NCI-H526 (cell line): ENCODE measurements at regions not wholly inside any gene's neighbourhood (a gene's known extent, or its start where the extent isn't known, plus 50 kb on each side); places are given as distances from the start of the nearest gene placed in this dataset.
A peak's percentile ranks its signal among the peaks of the same experiment; 100 is the strongest.

Experiments used
- DNase-seq, 2 experiments: peaks; one replicate each; lab custom pipeline; 2025; lab: John Stamatoyannopoulos, UW

DNA sequence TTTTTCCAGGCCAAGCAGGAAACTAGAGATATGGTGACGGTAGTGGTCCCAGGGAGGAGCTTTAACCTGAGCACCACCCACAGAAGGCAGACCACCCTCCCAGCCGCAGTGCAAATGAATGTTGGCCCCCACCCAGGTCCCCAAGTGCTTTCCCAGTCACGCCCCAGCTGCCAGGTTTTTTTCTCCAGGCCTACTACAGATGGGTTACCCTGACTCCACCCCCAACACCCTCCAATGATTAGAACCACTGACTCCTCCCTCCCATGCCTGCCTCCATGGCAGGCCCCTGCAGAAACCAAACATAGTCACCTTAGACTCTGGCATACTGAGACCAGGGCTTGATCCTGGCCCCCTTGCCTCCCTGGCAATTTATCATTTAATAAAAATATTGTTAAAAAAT, 58.7 kb upstream of the CHST1 start:
- no peak for DNase-seq

GRCh38 chr11:45723397-45723796, 58.0 kb upstream of the CHST1 start:
- DNase-seq, result no peak

DNA sequence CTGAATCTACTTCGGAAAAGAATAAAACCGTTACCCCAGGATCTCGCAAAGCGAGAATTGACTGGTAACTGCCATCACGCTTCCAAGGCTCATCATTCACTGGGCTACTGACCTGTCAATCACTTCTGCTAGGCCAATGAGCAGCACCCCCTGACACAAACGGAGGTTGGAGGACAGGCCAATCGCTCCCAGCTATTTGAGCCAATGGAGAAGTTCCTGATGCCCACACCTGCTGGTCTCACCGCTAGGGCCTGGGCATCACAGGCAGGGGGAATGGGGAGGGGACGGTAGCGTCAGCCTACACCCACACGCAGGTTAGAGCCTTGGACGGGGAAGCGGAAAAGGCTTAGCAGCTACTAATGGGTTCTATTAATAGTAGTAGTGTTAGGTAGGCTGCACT, 56.7 kb upstream of the CHST1 start:
- DNase-seq, result peak in 1 of 2 experiments; percentile 10

- DNase-seq, result no peak
Measured at GRCh38 chr11:45717526-45717925, 52.1 kb upstream of the CHST1 start.

DNA sequence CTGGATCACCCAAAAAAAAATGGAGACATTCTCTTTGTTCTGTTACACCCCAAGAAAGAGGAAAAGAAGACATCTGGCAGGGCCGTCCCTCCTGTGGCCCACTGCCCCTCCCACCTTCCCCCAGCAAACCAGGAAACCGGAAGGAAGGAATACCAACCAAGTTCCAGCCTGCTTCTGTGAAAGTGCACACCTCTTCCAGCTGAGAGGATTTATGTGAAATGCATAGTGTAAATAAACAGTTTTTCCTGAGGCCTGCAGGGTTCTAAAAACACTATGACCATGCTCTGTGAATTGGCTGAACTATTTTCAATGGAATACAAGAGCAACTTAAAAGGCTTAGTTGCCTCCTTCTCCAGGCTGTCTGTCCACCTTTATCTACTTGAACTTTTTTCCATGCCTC, 50.0 kb upstream of the CHST1 start:
- no peak for DNase-seq
